ENCODE measurements at regions not wholly inside any gene's neighbourhood (a gene's known extent, or its start where the extent isn't known, plus 50 kb on each side); places are given as distances from the start of the nearest gene placed in this dataset.
A peak's percentile ranks its signal among the peaks of the same experiment; 100 is the strongest.

GRCh38 chr4:126242679-126243390, 928.1 kb downstream of the FAT4 start:
- TF ChIP-seq CTCF (IDR thresholded peaks at IDR 0.05; ENCODE audit: unreplicated experiment): no peak
- H3K4me3 Mint-ChIP-seq: no peak overlapping the region
- H3K4me1 Mint-ChIP-seq: peaks cover 7% of the 10 kb centered on the region
- DNase-seq (ENCODE audit: low spot score in 2 of 2, unreplicated experiment in 2 of 2): no peak
- peaks cover 3% of the 10 kb centered on the region for H3K36me3 Mint-ChIP-seq
- no peaks in the 10 kb centered on the region for H3K27me3 Mint-ChIP-seq (ENCODE audit: low read depth)
- peaks cover 21% of the 10 kb centered on the region for H3K9me3 Mint-ChIP-seq
- no peak overlapping the region for H3K27ac Mint-ChIP-seq

DNA sequence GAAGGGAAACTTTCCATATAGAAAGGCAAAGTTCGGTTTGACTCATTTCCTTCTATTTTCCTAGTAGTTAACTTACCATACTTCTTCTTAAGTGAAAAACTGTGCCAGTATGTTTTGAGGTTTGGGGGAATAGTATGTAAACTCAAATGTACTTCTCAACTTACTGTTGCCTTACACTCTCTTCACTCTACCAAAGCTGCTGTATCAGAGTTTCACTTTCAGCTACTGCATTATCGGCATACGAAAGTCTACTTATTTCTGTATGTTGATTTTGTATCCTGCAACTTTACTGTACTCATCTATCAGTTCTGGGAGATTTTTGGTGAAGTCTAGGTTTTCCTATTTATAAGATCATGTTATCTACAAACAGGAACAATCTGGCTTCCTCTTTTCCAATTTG, 932.7 kb downstream of the FAT4 start:
- no peaks in the 10 kb centered on the region for H3K27me3 Mint-ChIP-seq (ENCODE audit: low read depth)
- no peak overlapping the region for H3K27ac Mint-ChIP-seq
- H3K4me1 Mint-ChIP-seq: peaks cover 6% of the 10 kb centered on the region
- no peak for TF ChIP-seq CTCF (IDR thresholded peaks at IDR 0.05; ENCODE audit: unreplicated experiment)
- H3K4me3 Mint-ChIP-seq: no peak overlapping the region
- H3K36me3 Mint-ChIP-seq: peaks cover 3% of the 10 kb centered on the region
- DNase-seq (ENCODE audit: low spot score in 2 of 2, unreplicated experiment in 2 of 2): no peak
- H3K9me3 Mint-ChIP-seq: peaks cover 15% of the 10 kb centered on the region

- Mint-ChIP-seq H3K4me1 (no peaks in the 10 kb centered on the region), H3K27me3 (ENCODE audit: low read depth) (no peaks in the 10 kb centered on the region), H3K36me3 (peaks cover 3% of the 10 kb centered on the region), H3K27ac (no peak overlapping the region), H3K9me3 (peaks cover 27% of the 10 kb centered on the region), H3K4me3 (no peak overlapping the region)
- no peak for DNase-seq (ENCODE audit: low spot score in 2 of 2, unreplicated experiment in 2 of 2)
- no peak for TF ChIP-seq CTCF (IDR thresholded peaks at IDR 0.05; ENCODE audit: unreplicated experiment)
Measured at GRCh38 chr4:126250006-126250405, 935.3 kb downstream of the FAT4 start.

- TF ChIP-seq CTCF (IDR thresholded peaks at IDR 0.05; ENCODE audit: unreplicated experiment): no peak
Measured at GRCh38 chr4:126251169-126251568, 936.4 kb downstream of the FAT4 start.

DNA sequence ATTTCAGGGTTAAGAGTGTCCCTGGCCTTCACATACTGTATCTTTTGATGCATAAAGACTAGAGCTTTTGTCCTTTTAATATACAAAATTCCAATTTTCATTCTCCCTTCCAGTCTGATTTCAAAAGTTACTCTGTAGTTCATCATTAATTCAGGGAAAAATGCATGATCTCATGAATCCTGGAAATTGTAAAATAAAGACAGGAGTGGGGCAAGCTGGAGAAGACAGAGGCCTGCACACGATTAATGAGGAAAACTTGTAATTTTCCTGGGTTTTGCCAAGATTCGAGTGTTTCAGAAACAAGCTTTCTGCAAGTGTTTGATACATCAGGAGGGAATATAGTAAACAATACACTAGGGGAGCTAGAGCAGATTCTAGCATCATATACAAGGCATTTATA, 947.9 kb downstream of the FAT4 start:
- no peak overlapping the region for H3K4me3 Mint-ChIP-seq
- H3K36me3 Mint-ChIP-seq: no peaks in the 10 kb centered on the region
- peak overlapping the region; percentile 60 for H3K27ac Mint-ChIP-seq
- no peaks in the 10 kb centered on the region for H3K27me3 Mint-ChIP-seq (ENCODE audit: low read depth)
- no peak for TF ChIP-seq CTCF (IDR thresholded peaks at IDR 0.05; ENCODE audit: unreplicated experiment)
- no peak for DNase-seq (ENCODE audit: low spot score in 2 of 2, unreplicated experiment in 2 of 2)
- peaks cover 6% of the 10 kb centered on the region for H3K9me3 Mint-ChIP-seq
- peaks cover 36% of the 10 kb centered on the region for H3K4me1 Mint-ChIP-seq

More at GRCh38 chr4:126251169-126251568, 936.4 kb downstream of the FAT4 start:
- no peaks in the 10 kb centered on the region for H3K27me3 Mint-ChIP-seq (ENCODE audit: low read depth)
- no peak for DNase-seq (ENCODE audit: low spot score in 2 of 2, unreplicated experiment in 2 of 2)
- H3K9me3 Mint-ChIP-seq: peaks cover 17% of the 10 kb centered on the region
- H3K4me3 Mint-ChIP-seq: no peak overlapping the region
- H3K36me3 Mint-ChIP-seq: no peaks in the 10 kb centered on the region
- H3K4me1 Mint-ChIP-seq: no peaks in the 10 kb centered on the region
- no peak overlapping the region for H3K27ac Mint-ChIP-seq
